HG03565 (cell line): ENCODE measurements at regions not wholly inside any gene's neighbourhood (a gene's known extent, or its start where the extent isn't known, plus 50 kb on each side); places are given as distances from the start of the nearest gene placed in this dataset.
"Not testable (repeated sequence)": the region's sequence is repeated elsewhere in the genome, so short reads cannot be mapped to it uniquely, and the experiment has no call there.

ENCODE experiments used
- ATAC-seq: cut with Tn5 transposase; IDR thresholded peaks from one replicate; pipeline ENCODE4 v1.9.1; 2021; ENCODE audit warnings: mild to moderate bottlenecking, moderate library complexity; ENCODE audit not compliant: unreplicated experiment

DNA sequence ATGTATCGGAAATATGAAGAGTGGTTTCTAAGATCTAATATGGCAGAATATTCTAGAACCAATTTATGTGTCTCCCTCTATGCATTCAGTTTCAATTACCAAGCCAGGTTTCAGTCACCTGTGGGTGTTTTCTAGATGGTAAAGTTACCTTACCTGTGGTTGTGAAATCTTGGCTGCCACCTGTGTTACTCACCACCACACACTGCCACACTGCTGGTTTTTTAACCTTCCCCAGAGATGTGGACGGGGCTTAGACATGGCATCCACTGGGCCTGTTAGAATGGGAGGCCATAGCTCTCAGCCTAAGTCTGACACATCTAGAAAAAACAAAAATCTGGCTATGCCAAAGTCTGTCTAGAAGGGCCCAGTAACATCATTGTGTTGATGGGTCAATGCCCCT lies 896.5 kb upstream of the PABPC4L start:
- ATAC-seq = no peak

GRCh38 chr4:135073389-135073788 lies 871.8 kb upstream of the PABPC4L start:
- ATAC-seq = no peak

GRCh38 chr4:135072553-135072952 lies 871.0 kb upstream of the PABPC4L start:
- ATAC-seq = no peak

GRCh38 chr4:135065366-135065765 lies 863.8 kb upstream of the PABPC4L start:
- ATAC-seq = no peak

- ATAC-seq = no peak
These were observed 848.6 kb upstream of the PABPC4L start for GRCh38 chr4:135050086-135050717.

DNA sequence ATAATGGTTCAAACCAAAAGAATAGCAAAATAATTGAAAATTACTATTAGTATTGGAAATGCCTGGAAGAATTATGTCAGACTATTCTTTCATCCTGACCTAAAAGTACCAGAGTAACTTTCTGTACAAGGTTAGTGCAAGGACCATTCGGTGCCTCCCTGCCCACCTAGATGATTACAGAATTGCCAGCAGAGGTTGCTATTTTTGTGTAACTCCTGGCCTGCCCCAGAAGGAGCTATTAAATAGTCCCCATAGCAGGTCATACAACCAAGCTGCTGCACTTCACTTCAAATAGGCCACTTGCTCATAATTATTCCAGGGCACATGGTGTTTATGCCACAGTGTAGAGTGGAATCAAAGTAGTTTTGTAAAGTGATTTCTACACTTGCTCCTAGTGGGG lies 831.1 kb upstream of the PABPC4L start:
- ATAC-seq = no peak

DNA sequence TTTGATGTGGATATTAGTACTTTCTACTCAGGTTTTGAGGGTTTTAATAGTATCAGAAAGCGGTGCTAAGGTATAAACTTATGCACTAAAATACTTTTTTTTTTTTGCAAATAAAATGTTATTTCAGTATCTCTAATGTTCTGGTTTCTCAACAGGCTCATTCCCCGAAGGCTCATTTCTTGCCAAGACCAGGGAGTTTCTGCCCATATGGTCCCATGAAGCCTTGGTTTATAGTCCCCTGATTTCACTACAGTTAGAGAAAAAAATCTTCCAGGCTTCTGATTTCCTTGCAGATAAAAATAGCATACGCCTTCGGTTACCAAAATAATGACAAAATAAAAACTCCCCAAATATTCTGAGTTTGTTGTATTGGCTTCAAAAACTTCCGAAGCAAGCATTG lies 814.2 kb upstream of the PABPC4L start:
- ATAC-seq = no peak

GRCh38 chr4:135007400-135007799 lies 805.8 kb upstream of the PABPC4L start:
- ATAC-seq = no peak

DNA sequence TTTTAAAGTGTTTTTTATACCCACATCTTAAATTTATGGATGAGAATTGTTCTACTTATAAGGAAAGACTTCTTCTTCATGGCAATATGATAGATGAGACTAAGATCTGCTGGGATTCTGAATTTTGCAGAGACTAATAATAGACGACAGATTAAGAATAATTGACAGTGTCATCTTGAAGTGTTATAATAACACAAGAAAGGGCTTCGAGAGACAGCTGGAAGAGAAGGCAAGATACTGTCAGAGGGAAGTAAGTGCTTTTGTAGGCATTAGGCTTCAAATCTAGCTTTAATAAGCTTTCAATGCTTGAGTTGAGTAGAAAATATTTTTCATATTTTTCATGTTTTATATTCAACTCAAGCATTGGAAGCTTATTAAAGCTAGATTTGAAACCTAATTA lies 797.6 kb upstream of the PABPC4L start:
- no peak for ATAC-seq

GRCh38 chr4:134961963-134962362 lies 760.4 kb upstream of the PABPC4L start:
- no peak for ATAC-seq

GRCh38 chr4:134958862-134959261 lies 757.3 kb upstream of the PABPC4L start:
- no peak for ATAC-seq

GRCh38 chr4:134955059-134955458 lies 753.5 kb upstream of the PABPC4L start:
- ATAC-seq = no peak

DNA sequence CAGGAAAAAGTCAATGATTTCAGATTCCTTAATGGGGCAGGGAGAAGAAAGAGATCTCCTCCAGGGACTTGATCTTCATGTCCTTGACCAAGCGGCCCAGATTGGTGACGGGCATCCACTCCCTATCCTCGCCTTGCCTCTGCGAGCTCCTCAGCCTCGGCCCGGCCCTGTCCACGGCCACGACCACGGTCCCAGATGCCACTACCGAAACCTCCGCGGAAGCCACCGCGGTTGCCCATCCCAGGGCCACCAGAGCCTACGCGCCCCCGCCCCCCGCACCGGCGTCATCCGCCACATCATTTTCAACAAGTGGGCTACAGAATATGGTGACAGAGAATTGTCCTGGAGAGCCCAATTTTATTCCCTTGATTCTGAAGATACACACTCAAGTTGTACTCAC lies 751.2 kb upstream of the PABPC4L start:
- ATAC-seq = no peak

- no peak for ATAC-seq
These were observed 750.7 kb upstream of the PABPC4L start for GRCh38 chr4:134952305-134952704.

GRCh38 chr4:134948110-134948642 lies 746.6 kb upstream of the PABPC4L start:
- no peak for ATAC-seq

DNA sequence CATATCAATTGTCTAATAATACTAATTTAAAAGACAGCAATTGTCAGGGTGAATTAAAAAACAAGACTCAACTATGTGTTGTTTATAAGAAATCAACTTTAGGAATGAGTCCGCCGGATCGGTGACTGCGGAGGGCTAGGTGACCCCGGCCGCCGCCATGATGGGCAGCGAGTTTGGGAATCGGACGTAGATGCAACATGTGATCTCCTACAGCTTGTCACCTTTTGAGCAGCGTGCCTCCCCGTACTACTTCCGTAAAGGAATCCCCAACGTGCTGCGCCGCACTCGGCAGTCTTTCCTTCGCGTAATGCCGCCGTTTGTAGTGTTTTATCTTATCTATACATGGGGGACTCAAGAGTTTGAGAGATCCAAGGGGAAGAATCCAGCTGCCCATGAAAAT lies 742.5 kb upstream of the PABPC4L start:
- ATAC-seq = no peak

DNA sequence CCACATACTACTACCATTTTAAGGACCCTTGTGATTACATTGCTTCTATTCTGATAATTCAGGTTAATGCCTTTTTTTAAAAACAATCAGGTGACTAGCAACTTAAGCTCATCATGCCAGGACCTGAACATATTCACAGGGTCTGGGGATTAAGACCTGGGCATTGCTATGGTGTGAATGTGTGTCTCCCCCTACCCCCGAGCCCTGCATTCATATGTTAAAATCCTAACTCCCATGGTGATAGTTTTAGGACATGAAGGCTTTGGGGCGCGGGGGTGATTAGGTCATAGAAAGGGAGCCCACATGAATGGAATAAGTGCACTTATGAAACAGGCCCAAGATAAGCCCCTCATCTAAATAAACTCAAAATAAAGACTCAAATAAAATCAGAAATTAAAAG lies 734.4 kb upstream of the PABPC4L start:
- ATAC-seq = no peak

DNA sequence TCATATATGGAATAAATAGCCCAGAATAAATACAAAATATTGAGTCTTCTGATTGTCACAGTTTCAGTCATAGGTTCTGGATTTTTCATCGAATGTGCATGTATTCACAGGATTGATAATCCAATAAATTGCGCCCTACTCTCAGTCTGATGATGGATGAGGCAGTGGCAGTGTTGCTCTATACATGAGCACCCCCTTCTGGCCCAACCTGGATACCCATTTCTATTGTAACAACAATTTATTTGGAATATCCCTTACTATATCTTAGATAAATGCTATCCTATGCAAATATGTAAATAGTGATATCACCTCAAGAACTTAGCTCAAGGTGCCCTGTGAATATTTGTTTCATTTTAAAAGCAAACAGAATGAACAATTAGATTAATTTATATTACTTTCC lies 733.7 kb upstream of the PABPC4L start:
- ATAC-seq = no peak

GRCh38 chr4:134934036-134934808 lies 732.6 kb upstream of the PABPC4L start:
- no peak for ATAC-seq

DNA sequence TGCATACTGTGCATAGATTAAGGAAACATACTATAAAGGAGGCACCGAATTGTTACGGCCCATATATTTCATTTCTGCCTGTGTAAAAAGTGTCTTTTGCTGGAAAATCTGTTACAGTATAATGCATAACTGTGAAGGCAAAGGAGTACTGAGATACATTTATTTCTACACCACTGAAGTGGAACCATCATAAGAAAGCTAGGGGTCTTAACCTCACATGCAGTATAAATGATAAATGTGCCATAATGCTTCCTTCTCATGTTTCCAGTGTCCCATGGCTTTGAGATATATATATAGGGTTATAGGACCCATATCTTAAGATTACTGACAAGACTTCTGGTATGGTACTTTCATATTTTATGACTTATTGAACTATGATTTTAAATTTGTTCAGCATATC lies 713.8 kb upstream of the PABPC4L start:
- no peak for ATAC-seq

DNA sequence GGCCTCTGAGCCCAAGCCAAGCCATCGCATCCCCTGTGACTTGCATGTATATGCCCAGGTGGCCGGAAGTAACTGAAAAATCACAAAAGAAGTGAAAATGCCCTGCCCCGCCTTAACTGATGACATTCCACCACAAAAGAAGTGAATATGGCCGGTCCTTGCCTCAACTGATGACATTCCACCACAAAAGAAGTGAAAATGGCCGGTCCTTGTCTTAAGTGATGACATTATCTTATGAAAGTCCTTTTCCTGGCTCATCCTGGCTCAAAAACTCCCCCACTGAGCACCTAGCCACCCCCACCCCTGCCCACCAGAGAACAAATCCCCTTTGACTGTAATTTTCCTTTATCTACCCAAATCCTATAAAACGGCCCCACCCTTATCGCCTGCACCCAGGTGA lies 712.7 kb upstream of the PABPC4L start:
- not testable (repeated sequence) for ATAC-seq

GRCh38 chr4:134911941-134912340 lies 710.4 kb upstream of the PABPC4L start:
- ATAC-seq = no peak
